ENCODE measurements at regions not wholly inside any gene's neighbourhood (a gene's known extent, or its start where the extent isn't known, plus 50 kb on each side); places are given as distances from the start of the nearest gene placed in this dataset.
"Not testable (repeated sequence)": the region's sequence is repeated elsewhere in the genome, so short reads cannot be mapped to it uniquely, and the experiment has no call there.

DNA sequence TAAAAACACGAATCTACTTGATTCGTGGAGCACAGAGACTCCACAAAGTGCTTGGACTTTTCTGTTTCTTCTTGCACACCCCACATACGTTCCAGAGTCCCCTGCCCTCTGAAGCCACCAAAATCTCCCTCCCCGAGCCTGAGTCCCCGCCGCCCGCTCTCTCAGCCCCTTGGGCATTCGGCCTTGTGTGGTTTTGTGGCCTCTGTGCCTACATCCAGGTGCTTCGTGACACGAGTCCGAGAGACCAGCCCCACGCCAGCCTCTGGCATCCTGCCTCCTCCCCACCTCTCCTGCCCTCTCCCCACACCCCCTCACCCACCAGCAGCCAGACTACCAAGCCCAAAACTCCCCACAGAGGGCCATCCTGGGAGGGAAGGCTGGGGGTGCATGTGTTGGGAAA lies 87.8 kb upstream of the PPP1R26 start:
- no peak for DNase-seq

DNA sequence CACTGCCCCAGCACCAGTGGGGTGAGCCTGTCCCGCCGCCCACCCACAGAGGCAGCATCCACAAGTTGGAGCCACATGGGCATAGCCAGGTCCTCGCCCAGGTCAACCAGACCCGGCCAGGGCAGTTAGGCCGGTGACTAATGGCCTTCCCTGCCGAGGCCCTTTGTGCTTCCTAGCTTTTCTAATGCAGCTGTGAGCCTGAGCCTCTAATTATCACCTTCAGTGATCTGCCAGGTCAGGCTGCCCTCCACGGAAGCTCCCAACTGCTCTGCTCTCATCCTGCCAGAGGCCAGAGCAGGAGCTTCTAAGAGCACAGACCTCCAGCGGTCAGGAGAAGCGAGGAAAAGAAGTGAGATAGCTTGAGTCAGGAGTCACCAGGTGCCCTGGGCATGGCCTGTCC lies 87.1 kb upstream of the PPP1R26 start:
- no peak for DNase-seq

DNA sequence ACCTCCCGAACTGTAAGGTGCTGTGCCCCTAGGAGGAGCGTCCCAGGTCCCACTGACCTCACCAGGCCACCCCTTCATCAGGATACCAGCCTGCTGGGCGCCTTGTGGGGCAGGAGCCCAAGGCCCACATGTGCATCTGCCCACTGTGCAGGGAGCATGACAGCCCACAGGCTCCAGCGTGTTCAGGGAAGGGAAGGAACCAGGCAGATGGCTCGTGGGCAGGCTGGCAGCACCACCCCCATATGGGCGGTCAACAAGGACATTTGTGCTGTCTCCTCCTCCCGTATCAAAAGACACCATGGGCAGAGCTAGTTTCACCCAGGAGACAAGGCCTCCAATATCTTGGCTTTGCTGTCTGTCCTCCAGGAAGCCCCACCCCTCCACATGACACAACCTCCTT lies 85.5 kb upstream of the PPP1R26 start:
- no peak for DNase-seq

DNA sequence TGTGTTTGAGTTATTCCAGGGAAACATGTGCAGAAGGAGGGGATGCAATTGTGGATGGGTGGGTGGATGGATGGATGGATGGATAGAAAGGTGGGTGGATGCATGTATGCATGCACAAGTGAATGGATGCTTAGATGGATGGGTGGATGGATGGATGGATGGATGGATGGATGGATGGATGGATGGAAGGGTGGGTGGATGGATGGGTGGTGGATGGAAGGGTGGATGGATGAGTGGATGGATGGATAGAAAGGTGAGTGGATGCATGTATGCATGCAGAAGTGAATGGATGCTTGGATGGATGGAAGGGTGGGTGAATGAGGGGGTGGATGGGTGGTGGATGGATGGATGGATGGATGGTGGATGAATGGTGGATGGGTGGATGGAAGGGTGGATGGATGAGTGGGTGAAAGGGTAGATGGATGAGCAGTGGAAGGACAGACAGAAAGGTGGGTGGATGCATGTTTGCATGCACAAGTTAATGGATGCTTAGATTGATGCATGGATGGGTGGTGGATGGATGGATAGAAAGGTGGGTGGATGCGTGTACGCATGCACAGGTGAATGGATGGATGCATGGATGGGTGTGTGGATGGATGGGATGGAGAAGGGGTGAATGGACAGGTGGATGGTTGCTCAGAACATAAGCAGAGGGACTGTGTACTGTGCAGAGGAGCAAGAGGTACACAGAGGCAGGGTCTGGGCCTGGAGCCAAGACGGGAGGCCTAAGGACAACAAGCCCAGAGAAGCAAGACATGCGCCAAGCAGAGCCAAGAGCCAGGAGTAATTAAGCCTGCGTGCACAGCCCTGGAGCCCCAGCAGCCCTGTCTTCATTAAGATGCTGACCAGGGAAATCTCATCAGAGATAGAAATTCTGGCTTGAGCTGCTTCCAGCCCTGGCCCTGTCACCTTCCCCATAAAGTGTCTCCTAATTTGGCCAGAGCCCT lies 84.6 kb upstream of the PPP1R26 start:
- DNase-seq: no peak

DNA sequence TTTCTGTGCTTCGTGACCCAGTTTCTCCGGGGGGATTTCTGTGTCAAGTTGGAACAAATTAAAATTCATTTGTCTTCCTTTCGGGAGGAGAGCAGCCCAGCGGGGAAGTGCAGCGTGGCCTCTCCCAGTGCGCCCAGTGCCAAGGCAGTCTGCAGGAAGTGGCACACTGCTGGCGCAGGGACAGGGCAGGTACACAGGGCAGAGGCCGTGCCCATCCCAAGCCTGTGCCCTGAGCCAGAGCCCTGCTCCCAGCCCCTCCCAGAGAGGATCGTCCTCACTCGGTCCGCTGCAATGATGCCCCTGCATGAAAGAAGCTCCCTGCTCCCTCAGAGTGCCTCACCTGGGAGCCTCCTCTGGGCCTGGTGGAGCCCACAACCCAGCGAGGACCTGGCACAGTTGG lies 82.4 kb upstream of the PPP1R26 start:
- no peak for DNase-seq

DNA sequence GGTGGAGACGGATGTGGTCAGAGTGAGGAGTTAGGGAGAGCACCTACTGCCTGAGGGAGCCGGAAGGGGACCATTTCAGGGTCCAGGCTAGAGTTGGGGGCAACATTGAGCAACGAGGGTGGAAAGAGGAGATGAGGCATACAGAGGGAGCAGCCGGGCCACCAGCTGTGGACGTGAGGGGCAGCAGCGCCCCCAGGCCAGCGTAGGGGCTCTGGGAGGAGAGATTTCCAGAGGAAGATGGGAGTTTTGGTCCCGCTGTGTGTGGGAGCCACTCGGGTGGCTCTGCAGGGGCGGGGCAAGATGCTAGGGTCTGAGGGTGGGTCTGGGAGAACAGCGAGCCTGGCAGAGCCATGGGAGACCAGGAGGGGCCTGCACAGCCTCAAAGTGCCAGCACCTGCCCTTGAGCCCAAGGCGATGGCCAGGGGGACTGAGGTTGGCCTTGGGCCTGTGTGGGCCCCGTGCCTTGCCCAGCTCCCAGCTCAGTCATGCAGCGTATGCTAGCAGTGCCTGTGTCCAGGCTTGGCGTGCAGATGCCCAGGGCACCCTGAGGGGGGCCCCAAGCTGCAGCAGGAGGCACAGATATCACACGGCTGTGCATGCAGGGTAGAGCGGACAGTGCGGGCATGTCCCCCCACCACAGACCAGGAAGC lies 80.5 kb upstream of the PPP1R26 start:
- DNase-seq: no peak

DNA sequence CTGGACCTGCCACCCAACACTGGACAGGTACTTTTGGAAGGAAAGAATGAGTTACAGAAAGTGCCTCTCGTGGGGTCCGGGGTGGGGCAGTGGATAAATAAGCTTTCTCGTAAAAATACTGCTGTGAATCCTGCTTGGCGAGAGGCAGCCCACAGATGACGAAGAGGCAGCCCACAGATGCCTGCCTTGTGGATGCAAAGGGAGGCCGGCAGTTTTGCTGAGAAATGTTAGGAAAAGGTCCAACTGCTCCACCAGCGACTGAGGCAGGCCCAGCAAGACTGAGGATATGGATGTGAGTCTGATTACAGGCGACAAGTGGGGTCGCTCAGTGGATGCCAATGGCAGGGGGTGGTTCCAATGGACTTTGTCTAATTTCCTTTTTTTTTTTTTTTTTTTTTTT lies 79.1 kb upstream of the PPP1R26 start:
- no peak for DNase-seq

DNA sequence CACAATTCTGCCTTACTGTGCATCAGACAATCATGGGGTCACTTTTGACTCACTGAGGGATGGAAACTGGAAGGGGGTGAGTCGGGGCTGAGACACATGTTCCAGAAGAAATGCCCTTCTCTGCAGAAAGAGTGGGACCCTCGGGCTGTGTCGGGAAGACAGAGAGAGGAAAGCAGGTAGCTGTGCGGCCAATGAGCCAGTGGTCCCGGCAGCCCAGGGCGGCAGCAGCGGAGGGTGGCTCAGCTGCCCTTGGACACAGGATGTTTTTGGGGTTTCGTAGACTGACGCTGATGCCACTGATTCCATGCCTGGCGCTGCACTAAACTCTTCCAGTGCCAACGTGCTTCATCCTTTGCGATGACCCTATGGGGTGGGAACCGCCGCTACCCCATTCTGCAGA lies 78.4 kb upstream of the PPP1R26 start:
- DNase-seq: no peak

DNA sequence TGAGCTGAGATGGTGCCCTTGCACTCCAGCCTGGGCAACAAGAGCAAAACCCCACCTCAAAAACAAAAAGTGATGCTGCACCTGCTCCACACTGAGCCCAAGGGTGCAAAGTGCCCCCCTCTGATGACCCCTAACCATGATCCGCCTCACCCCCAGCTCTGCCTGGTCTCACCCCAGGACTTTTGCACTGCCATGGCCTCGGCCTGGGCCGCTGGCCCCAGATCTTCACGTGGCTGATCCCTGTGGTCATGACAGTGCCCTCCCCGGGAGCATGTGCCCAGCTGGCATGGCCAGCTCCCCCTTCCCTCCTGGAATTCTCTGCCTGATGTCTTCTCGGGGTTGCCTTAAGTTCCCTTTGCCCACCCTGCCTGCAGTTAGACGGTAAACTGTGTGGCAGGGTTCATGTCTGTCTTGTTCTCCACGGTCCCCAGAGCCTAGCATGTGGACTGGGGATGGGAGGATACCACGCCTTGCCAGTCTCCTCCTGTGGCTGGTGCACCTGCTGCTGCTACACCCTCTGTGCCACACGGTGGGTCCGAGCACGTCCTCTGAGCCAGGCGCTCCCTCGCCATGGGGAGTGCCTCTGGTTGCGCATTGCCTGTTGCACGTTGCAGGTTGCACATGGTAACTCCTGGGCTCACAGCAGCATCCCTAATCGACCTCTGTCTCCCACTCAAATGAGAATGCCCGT lies 77.4 kb upstream of the PPP1R26 start:
- DNase-seq: no peak

DNA sequence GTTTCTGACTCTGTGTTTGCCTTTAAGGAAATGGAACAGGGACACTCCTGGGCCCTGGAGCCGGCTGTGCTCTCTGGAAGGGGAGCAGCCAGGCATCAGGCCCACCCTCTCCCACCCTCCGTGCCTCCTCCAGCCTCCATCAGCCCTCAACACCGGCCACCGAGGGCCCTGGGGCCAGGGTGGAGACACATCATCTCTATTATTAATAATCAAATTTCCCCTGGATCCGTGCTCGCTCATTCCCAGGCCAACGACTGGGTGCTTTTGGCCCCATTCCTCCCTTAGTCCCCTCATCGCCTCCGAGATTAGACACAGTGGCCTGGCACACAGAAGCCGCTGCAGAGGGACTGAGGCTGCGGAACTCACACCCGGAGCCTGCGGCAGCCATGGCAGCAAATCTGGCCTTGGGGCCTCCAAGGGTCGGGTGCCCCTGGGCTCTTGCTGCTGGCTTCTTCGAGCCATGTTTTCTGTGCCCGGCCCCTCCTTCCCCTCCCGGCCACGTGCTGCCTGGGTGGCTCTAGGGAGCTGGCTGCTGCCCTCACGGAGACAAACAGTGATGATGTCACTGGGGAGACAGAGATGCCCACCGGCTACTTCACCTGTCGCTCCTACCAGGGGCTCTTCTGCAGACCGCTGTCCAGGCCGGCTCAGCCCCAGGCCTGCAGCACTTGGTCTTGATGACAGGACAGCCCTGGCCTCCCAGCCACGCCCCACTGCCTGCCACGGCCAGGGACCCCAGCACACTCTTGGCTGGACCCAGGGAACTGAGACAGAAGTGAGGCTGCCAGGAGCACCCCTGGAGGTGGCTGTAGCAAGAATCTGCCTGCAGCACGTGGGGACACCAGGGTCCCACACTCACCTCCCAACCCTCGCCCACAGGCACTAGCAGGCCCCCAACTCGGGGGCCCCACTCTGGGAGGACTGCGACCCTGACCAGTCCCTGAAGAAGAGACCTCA lies 76.6 kb upstream of the PPP1R26 start:
- DNase-seq: no peak

DNA sequence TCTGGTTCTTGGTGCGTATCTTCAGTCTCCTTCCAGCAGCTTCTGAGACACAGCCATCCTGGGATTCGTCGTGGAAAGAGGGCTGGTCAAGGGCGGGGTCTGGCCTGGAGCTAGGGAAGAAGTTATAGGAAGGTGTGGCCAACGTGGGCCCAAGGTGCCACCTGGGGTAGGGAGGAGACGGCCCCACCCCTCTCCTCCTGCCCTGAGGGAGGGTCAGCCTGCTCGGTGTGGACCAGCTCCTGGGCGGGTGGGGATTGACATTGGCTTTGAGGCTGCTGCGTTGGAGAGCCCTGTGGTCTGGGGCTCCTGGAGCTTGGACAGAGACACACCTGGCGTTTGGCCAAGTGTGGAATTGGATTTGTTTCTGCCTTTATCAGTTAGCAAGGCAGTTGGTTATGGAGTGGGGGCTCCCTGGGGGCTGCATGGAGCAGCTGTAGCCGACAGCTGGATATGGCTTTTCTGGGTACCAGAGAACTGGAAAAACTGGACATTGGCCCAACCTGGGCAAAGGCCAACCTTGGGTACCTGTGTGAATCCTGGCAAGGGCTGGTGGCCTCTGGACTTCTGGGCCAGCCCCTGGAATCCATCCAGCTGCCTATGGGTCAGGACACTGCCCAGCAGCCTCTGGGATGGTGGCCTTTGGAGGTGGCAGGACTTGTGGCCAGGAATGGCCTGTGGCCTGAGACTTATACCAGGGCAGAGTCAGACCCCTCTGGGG lies 75.7 kb upstream of the PPP1R26 start:
- no peak for DNase-seq

DNA sequence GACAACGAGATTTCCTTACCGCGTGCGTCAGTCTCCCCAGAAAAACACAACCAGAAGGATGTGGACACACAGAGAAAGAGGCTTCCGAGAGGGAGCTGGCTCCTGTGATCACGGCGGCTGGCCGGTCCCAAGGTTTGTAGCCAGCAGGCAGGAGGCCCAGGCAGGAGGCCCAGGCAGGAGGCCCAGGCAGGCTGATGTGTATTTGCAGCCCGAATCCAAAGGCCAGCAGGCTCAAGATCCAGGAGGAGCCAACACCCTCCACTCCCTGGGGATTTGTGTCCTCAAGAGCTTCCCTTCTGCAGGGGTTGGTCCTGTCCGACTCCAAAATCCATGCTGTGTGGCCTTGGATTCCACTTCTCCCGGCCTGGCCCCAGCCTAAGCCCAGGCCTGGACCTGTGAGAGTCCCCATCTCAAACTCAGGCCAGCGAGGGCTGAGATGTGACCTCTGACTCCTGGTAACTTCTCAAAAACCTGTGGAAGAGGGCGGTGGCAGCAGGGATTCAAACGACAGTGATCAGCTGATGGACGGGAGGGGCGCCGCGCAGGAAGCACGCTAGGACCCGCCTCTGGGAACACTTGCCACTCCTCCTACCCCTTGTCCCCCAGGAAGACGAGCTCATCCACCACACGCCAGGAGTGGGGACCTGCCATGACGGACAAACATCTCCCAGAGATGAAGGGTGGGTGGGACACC lies 75.0 kb upstream of the PPP1R26 start:
- no peak for DNase-seq

DNA sequence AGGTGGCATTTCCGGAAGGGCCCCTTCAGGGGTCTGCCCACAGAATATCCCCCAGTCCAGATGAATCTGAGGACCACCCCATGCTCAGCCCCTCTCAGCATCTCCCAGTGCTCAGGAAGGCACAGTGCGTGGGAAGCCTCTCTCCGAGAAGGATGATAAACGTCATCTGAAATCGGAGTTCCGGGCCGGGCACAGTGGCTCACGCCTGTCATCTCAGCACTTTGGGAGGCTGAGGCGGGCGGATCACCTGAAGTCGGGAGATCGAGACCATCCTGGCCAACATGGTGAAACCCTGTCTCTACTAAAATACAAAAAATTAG lies 74.5 kb upstream of the PPP1R26 start:
- DNase-seq: not testable (repeated sequence)

DNA sequence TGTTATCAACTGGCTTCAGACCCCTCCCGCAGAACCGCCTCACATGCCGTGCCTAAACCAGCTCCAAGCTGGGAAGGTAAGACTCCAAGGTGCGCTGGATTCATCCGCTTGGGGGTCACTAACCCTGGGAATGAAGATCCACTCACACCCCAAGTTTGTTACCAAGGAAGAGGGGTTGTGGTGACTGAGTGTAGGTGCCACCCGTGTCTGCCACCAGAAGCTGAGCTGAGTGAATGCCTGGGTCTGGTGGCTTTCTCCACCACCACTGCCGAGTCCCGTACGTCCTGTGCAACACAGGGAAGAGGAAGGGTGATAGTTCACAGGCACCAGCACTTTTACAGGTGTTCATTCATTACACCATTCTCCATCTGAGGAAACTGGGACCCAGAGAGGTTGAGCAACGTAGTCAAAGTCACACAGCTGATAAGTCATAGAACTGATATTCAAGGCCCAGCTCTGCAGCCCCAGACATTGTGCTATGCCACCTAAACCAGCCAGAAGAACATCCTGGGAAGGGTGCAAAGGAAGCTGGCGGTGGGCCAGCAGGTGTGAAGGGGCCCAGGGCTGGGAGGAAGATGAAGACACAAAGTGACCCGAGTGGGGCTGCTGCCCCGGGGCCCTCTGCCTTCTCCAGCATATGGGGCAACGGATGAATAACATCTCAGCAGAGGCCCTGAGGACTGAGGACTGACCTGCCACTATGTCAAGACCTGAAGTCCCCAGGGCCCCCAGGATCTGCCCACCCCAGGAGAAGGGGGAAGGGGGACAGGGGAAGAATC lies 70.9 kb upstream of the PPP1R26 start:
- DNase-seq: no peak

DNA sequence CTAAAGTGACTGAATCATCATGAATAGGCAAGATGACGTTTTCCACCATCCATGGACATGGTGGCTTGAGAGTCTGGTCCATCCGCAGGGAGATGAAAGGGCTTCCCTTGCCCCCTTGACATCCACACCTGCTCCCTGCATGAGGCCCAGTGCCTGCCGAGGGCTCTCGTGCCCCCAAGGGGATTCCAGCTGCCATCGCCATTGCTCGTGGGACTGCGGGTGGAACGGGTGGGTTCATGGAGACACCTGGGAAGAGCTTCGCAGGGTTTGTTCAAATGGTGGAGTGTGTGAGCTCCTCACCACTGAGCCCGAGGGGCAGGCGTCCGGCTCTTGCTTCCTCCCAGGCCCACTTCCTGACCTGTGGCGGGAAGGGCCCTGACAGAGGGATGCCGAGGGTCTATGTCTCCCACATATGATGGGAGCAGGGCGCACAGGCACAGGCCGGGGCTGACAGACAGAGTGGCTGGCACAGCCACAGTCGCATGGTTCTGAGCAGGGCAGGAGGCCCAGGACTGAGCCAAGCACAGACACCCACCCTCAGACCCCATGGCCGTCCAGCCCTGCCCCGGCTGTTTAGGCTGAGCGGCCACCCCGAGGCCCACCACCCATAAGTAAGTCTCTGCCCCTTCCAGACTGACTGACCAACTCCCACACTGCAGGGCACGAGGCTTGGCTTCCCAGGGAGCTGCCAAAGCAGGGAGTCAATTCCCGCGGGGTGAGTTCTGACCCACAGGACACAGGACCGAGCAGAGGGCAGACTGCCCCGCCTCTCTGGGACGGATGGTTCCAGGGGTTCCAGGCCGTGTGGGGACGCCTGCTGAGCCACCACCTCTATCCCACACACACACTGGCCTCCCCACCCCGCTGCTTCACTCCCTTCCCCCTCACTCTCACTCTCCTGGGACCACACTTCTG lies 70.0 kb upstream of the PPP1R26 start:
- DNase-seq: no peak

DNA sequence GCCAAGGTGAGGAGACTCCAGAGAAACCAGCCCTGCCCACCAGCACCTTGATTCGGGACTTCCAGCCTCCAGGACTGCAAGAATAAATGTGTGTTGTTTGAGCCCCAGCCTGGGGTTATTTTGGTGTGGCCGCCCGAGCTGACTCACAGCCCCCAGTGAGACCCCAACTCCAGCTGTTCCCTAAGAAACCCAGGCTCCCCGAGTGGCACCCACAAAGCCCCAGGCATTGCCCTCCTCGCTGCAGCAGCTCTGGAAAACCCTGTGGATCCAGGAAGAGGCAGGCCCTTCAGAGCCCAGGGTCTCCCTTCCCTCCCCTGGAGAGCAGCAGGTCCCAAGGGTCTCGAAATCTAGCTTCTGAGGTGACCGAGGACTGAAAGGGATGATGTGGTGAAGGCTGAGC lies 69.2 kb upstream of the PPP1R26 start:
- DNase-seq: no peak

DNA sequence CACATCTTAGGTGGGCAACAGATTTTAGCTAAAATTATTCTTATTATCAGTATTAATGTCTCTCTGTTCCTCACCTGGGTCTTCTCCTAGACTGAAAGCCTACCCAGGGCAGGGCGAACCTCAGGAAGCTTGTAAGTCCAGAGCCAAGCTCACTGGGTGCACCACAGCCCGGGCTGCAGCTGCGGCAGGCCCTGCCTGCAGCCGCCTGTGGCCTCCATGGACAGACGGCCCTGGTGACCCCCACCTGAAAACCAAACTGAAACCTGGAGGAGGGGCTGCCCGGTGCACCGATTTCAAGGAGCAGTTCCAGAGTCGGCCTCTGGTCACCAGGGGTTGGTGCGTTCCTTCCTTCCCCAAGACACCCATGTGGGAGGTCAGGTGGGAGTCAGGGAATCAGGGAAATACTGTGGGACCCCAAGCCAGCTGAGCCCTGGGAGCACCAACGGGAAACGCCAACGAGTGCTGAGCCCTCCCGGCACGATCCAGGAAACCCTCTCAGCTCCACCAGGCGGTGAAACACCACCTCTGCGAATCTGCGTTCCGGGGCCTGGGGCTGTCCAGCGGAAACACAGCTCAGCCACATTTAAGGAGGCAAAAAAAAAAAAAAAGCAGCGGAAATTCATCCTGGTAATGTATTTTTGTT lies 68.6 kb upstream of the PPP1R26 start:
- DNase-seq: no peak

DNA sequence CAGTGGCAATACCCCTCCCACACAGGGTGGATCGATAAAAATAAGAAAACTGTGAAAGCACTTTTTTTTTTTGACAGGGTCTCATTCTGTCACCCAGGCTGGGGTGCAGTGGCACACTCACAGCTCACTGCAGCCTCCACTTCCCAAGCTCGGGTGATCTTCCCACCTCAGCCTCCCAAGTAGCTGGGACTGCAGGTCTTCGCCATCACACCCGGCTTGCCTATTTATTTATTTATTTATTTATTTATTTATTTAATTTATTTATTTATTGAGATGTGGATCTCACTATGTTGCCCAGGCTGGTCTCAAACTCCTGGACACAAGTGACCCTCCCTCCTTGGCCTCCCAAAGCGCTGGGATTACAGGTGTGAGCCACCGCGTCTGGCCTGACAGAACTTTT lies 68.0 kb upstream of the PPP1R26 start:
- not testable (repeated sequence) for DNase-seq
